GM23338 (cell line): ENCODE measurements at regions not wholly inside any gene's neighbourhood (a gene's known extent, or its start where the extent isn't known, plus 50 kb on each side); places are given as distances from the start of the nearest gene placed in this dataset.

Experiments
- ATAC-seq: fragments of 200-7000 bp; cut with Tn5 transposase; 3 replicates; pipeline ENCODE4 v1.9.1; 2020
- DNase-seq: peaks from one replicate; pipeline ENCODE4 v3.0.0-alpha.2; 2015; ENCODE audit warnings: low spot score
- H2AFZ ChIP-seq: fragments of 200-600 bp; sonication (generic); 2 replicates; pipeline ENCODE4 v1.8.0; 2016; ENCODE audit warnings: antibody characterized with exemption, mild to moderate bottlenecking, moderate library complexity
- H3F3A ChIP-seq: fragments of 200-600 bp; sonication (generic); replicated peaks from 2 replicates; pipeline ENCODE4 v1.8.0; 2017; ENCODE audit warnings: antibody characterized with exemption, mixed run types, low read depth
- H3K27ac ChIP-seq: fragments of 200-600 bp; sonication (generic); 2 replicates; pipeline ENCODE4 v1.6.1; 2016; ENCODE audit warnings: low read depth
- H3K27me3 ChIP-seq: fragments of 200-600 bp; sonication (generic); 2 replicates; pipeline ENCODE4 v1.8.0; 2016; ENCODE audit warnings: mild to moderate bottlenecking, mixed run types, moderate library complexity; ENCODE audit not compliant: insufficient read depth
- H3K36me3 ChIP-seq: fragments of 200-600 bp; sonication (generic); 2 replicates; pipeline ENCODE4 v1.8.0; 2016; ENCODE audit warnings: mild to moderate bottlenecking; ENCODE audit not compliant: insufficient read depth
- H3K4me1 ChIP-seq: fragments of 200-600 bp; sonication (generic); 2 replicates; pipeline ENCODE4 v1.8.0; 2016; ENCODE audit warnings: mild to moderate bottlenecking, moderate library complexity; ENCODE audit not compliant: insufficient read depth
- H3K4me2 ChIP-seq: fragments of 200-600 bp; sonication (generic); 2 replicates; pipeline ENCODE4 v1.7.1; 2017; ENCODE audit warnings: mixed run types
- H3K4me3 ChIP-seq: fragments of 200-600 bp; sonication (generic); 2 replicates; pipeline ENCODE4 v1.6.1; 2016; ENCODE audit warnings: mixed run types
- H3K79me2 ChIP-seq: fragments of 200-600 bp; sonication (generic); replicated peaks from 2 replicates; pipeline ENCODE4 v1.8.0; 2017; ENCODE audit warnings: mild to moderate bottlenecking; ENCODE audit not compliant: insufficient read depth
- H3K9me2 ChIP-seq: fragments of 200-600 bp; sonication (generic); 2 replicates; pipeline ENCODE4 v1.8.0; 2017; ENCODE audit not compliant: insufficient read depth
- H4K20me1 ChIP-seq: fragments of 200-600 bp; sonication (generic); replicated peaks from 2 replicates; pipeline ENCODE4 v1.8.0; 2017; ENCODE audit warnings: mild to moderate bottlenecking; ENCODE audit not compliant: insufficient read depth
- H3K27ac Mint-ChIP-seq: 2 replicates; pipeline ENCODE4 v1.8.0; 2020; ENCODE audit warnings: inconsistent platforms, mild to moderate bottlenecking, moderate library complexity, mixed read lengths
- H3K27me3 Mint-ChIP-seq: 3 replicates; pipeline ENCODE4 v1.8.0; 2022; ENCODE audit warnings: low read depth, mild to moderate bottlenecking, moderate library complexity, mixed read lengths, inconsistent platforms; ENCODE audit not compliant: insufficient read depth, poor library complexity
- H3K36me3 Mint-ChIP-seq: 3 replicates; pipeline ENCODE4 v1.8.0; 2021; ENCODE audit warnings: low read depth, mild to moderate bottlenecking, inconsistent platforms, moderate library complexity, mixed read lengths
- H3K4me1 Mint-ChIP-seq: 3 replicates; pipeline ENCODE4 v1.8.0; 2020; ENCODE audit warnings: mild to moderate bottlenecking, inconsistent platforms, mixed read lengths
- H3K4me3 Mint-ChIP-seq: 3 replicates; pipeline ENCODE4 v1.8.0; 2021; ENCODE audit warnings: moderate library complexity, mild to moderate bottlenecking, inconsistent platforms, mixed read lengths
- H3K9me3 Mint-ChIP-seq: 3 replicates; pipeline ENCODE4 v1.8.0; 2020; ENCODE audit warnings: moderate library complexity, mild to moderate bottlenecking, inconsistent platforms, mixed read lengths
- CREB1 ChIP-seq: fragments of 250-450 bp; sonication (Bioruptor Pico); IDR thresholded peaks from 2 replicates; pipeline ENCODE4 v1.5.0; 2020; ENCODE audit warnings: low read depth, mild to moderate bottlenecking, moderate library complexity
- EZH2 ChIP-seq: fragments of 200-600 bp; sonication (generic); IDR thresholded peaks from one replicate; pipeline ENCODE4 v1.8.0; 2017; ENCODE audit warnings: antibody characterized with exemption, mild to moderate bottlenecking, low read depth; ENCODE audit not compliant: unreplicated experiment
- NANOG ChIP-seq: IDR thresholded peaks from 2 replicates; pipeline ENCODE4 v1.6.1; 2016; ENCODE audit warnings: antibody characterized with exemption, borderline replicate concordance
- POLR2AphosphoS5 ChIP-seq: IDR thresholded peaks from 2 replicates; pipeline ENCODE4 v1.6.1; 2016; ENCODE audit warnings: antibody characterized with exemption, low read depth
- ZNF114 ChIP-seq: fragments of 250-450 bp; sonication (Bioruptor Pico); IDR thresholded peaks from 2 replicates; pipeline ENCODE4 v1.5.0; 2020; ENCODE audit warnings: mild to moderate bottlenecking, moderate library complexity
- TF ChIP-seq, protein P1 (sequence below): IDR thresholded peaks from 2 replicates; pipeline ENCODE4 v1.6.1; 2016; ENCODE audit warnings: antibody characterized with exemption
- TF ChIP-seq, protein P2 (sequence below), 2 experiments: fragments of 200-600 bp in 1 of 2; sonication (generic) in 1 of 2; conservative IDR thresholded peaks; 2 replicates each; pipeline versions ENCODE4 v1.5.1 to v1.6.1; 2016 to 2017; ENCODE audit warnings: antibody characterized with exemption in 2 of 2, low read depth in 2 of 2, mild to moderate bottlenecking in 2 of 2, moderate library complexity in 1 of 2

DNA sequence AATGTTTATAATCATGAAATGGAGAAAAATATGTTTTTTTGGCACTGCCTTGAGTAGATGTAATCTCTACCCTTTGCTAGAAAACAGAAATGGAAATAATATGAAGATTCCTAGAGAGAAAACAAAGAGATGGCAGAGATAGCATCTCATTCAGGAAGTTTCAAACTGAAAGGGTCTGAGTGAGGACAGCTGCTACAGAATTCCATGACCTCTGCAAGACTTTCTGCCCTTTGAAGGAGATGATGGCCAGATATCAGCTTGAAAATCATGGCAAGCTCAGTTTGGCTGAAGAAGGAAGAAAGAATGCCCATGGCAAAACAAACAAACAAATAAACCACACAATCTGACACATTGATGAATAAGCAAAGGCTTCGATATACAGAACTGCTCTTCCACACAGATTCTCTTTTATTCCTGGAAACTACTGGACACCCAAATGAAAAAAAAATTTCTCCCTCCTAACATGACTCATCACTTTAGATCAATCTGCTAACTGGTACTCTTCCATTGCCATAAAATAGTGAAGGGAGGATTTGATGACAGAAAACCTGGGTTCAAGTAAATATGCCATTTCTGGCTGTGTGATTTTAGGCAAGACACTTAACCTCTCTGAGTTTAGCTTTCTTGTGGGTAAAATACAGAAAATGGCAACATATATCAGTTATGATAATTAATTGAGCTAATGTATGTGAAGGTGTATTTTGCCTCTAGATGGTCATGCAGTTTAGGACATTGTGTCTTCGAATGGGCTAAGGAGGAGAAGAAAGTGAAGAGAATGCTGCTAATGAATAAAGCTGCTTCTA, 105.9 kb upstream of the SPACA1 start:
- Mint-ChIP-seq H3K27ac (peak overlapping the region; percentile 15; the same call in 1 of the 2 replicates), H3K9me3 (no peaks in the 10 kb centered on the region)
- ATAC-seq, result no peak

DNA sequence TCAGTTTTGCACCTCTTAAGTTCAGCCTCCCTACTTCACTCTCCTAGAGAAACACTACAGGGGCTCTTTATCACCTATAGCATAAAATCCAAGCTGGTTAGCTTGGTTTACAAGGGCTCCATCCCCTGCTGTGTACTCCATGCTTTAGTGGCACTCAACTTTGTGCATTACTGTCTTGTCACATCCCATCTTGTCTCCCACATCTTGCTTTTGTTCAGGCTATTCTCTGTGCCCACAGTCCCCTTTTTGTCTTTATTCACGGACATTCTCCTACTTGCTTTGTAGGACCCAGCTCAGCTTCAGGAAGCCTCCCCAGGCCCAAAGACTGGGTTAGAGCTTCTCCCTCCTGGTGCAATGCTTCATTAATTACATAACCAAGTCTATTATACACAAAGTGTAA, 107.9 kb upstream of the SPACA1 start:
- Histone ChIP-seq H3K27ac (no peak overlapping the region), H3K36me3 (no peaks in the 10 kb centered on the region), H4K20me1 (no peaks in the 10 kb centered on the region), H2AFZ (no peak overlapping the region; the same call in 1 of the 2 replicates), H3K79me2 (no peaks in the 10 kb centered on the region), H3K4me3 (no peak overlapping the region), H3K4me1 (peaks cover 11% of the 10 kb centered on the region), H3F3A (no peaks in the 10 kb centered on the region), H3K9me2 (peaks cover 10% of the 10 kb centered on the region), H3K4me2 (no peak overlapping the region), H3K27me3 (no peaks in the 10 kb centered on the region)
- Mint-ChIP-seq H3K27ac (no peak overlapping the region), H3K9me3 (no peaks in the 10 kb centered on the region; the same call in 2 of the 3 replicates), H3K4me1 (peaks cover 20% of the 10 kb centered on the region), H3K36me3 (no peaks in the 10 kb centered on the region), H3K27me3 (no peaks in the 10 kb centered on the region), H3K4me3 (no peak overlapping the region)
- no peak for ATAC-seq
- TF ChIP-seq, protein P1, sequence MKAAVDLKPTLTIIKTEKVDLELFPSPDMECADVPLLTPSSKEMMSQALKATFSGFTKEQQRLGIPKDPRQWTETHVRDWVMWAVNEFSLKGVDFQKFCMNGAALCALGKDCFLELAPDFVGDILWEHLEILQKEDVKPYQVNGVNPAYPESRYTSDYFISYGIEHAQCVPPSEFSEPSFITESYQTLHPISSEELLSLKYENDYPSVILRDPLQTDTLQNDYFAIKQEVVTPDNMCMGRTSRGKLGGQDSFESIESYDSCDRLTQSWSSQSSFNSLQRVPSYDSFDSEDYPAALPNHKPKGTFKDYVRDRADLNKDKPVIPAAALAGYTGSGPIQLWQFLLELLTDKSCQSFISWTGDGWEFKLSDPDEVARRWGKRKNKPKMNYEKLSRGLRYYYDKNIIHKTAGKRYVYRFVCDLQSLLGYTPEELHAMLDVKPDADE, result no peak
- no peak for TF ChIP-seq ZNF114 (CRISPR knock-in tag)
- no peak for TF ChIP-seq CREB1
- DNase-seq, result no peak

More for the DNA sequence above, 105.9 kb upstream of the SPACA1 start:
- Histone ChIP-seq H3K4me2 (no peak overlapping the region), H4K20me1 (no peaks in the 10 kb centered on the region), H3K36me3 (no peaks in the 10 kb centered on the region), H3K4me1 (peaks cover 18% of the 10 kb centered on the region), H3K9me2 (peaks cover 6% of the 10 kb centered on the region; the same call in 1 of the 2 replicates), H3F3A (no peaks in the 10 kb centered on the region), H2AFZ (peak overlapping the region; percentile 14; the same call in 1 of the 2 replicates), H3K4me3 (no peak overlapping the region), H3K79me2 (no peaks in the 10 kb centered on the region), H3K27me3 (no peaks in the 10 kb centered on the region), H3K27ac (no peak overlapping the region)
- TF ChIP-seq CREB1, result no peak
- no peak for TF ChIP-seq POLR2AphosphoS5
- TF ChIP-seq NANOG, result no peak
- TF ChIP-seq, protein P2, sequence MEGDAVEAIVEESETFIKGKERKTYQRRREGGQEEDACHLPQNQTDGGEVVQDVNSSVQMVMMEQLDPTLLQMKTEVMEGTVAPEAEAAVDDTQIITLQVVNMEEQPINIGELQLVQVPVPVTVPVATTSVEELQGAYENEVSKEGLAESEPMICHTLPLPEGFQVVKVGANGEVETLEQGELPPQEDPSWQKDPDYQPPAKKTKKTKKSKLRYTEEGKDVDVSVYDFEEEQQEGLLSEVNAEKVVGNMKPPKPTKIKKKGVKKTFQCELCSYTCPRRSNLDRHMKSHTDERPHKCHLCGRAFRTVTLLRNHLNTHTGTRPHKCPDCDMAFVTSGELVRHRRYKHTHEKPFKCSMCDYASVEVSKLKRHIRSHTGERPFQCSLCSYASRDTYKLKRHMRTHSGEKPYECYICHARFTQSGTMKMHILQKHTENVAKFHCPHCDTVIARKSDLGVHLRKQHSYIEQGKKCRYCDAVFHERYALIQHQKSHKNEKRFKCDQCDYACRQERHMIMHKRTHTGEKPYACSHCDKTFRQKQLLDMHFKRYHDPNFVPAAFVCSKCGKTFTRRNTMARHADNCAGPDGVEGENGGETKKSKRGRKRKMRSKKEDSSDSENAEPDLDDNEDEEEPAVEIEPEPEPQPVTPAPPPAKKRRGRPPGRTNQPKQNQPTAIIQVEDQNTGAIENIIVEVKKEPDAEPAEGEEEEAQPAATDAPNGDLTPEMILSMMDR (conservative IDR thresholded peaks at IDR 0.05; ENCODE audit: low read depth in 2 of 2), result no peak
- TF ChIP-seq, protein P1, result no peak
- TF ChIP-seq EZH2, result no peak
- TF ChIP-seq ZNF114 (CRISPR knock-in tag), result no peak
- DNase-seq, result no peak
- Mint-ChIP-seq H3K4me3 (no peak overlapping the region), H3K4me1 (peaks cover 18% of the 10 kb centered on the region), H3K27me3 (no peaks in the 10 kb centered on the region), H3K36me3 (no peaks in the 10 kb centered on the region)
